ENCODE measurements at regions not wholly inside any gene's neighbourhood (a gene's known extent, or its start where the extent isn't known, plus 50 kb on each side); places are given as distances from the start of the nearest gene placed in this dataset.

- TF ChIP-seq BCL11A (IDR thresholded peaks at IDR 0.05; ENCODE audit: low read depth, low read length) (no peak), MLLT1 (IDR thresholded peaks at IDR 0.05) (no peak), NFYB (IDR thresholded peaks at IDR 0.05; ENCODE audit: insufficient read depth, low read depth, low read length) (no peak), E4F1 (IDR thresholded peaks at IDR 0.05; ENCODE audit: borderline replicate concordance, partially characterized antibody) (no peak), MEF2B (IDR thresholded peaks at IDR 0.05; ENCODE audit: partially characterized antibody, poor library complexity, severe bottlenecking) (no peak), YY1 (IDR thresholded peaks at IDR 0.05; ENCODE audit: low read depth, low read length) (no peak), ZNF687 (IDR thresholded peaks at IDR 0.05) (no peak), GATAD2B (conservative IDR thresholded peaks at IDR 0.05; ENCODE audit: low read depth) (no peak), NFYA (IDR thresholded peaks at IDR 0.05; ENCODE audit: borderline replicate concordance, low read depth, low read length) (no peak)
Measured at GRCh38 chr4:169848018-169848417, 90.3 kb upstream of the HPF1 start (continued).

Data from GM12878 (cell line).